ENCODE measurements at regions not wholly inside any gene's neighbourhood (a gene's known extent, or its start where the extent isn't known, plus 50 kb on each side); places are given as distances from the start of the nearest gene placed in this dataset.

DNA sequence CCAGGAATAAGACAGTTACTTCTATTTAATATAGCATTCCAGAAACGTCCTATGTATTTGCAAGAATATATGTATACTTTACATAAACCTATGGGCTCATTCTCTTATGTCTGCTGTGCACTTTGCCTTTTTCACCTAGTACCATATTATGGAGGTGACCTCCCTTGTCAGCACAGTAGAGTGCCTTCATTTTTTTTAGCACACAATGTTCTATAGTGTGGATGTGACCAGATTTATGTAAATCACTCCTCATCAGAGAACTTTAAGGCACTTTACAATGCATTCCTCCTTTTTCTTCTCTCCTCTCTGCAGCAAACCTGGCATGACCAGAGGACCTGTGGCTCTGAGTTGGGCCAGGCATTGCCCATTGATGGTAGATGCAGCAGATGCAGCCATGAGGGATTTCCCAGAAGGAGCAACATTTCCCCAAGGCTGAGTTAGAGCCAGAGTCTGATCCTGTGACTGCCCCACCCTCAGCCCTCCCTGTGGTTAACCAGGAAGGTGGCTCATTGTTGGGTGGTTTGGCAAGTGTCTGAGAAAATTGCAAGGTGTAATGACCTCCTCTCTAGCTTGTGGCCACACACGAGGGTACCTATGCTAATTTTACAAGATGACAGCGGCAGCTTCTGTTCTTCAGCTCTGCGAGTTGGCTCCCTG lies 76.5 kb upstream of the DLX2 start:
- peak; percentile 28 for DNase-seq
- Mint-ChIP-seq H3K4me1 (peaks cover 27% of the 10 kb centered on the region), H3K27me3 (peaks cover 3% of the 10 kb centered on the region), H3K27ac (peak overlapping the region; percentile 29), H3K4me3 (no peak overlapping the region), H3K9me3 (no peaks in the 10 kb centered on the region), H3K36me3 (ENCODE audit: low read depth) (no peaks in the 10 kb centered on the region)
- POLR2A ChIA-PET = no interaction called here
- CTCF ChIA-PET = interaction anchor here (1.1 to 5.9 kb wide), 2 partner anchors 284 to 287 kb away, joined by 4 to 30 read pairs; no protein-coding TSS in a partner anchor

DNA sequence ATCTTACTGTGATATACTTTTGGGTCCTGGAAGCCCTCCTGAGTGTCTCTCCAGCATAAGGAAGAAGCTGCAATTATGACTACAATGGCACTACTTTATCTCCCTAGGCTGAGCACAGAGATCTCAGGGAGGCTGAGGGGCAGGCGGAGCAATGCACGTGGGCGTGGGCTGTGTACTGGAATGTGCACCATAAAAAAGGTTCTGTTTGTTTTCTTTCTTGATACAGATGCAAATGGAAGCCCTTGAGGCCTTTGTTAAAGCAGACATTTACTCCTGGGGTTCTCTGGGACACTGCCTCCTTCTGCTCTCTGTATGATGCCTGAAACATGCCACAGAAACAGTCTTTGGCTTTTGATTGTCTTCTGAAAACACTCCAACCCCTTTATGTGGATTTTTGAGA lies 79.1 kb upstream of the DLX2 start:
- ChIA-PET CTCF (interaction anchor here (0.6 to 5.9 kb wide), 2 partner anchors 8 to 281 kb away, joined by 3 to 30 read pairs; no protein-coding TSS in a partner anchor), POLR2A (no interaction called here)
- H3K27ac Mint-ChIP-seq = no peak overlapping the region
- no peak for DNase-seq
- H3K4me1 Mint-ChIP-seq = peaks cover 27% of the 10 kb centered on the region
- peaks cover 11% of the 10 kb centered on the region for H3K9me3 Mint-ChIP-seq
- no peaks in the 10 kb centered on the region for H3K27me3 Mint-ChIP-seq
- H3K36me3 Mint-ChIP-seq (ENCODE audit: low read depth) = peaks cover 8% of the 10 kb centered on the region
- no peak overlapping the region for H3K4me3 Mint-ChIP-seq

DNA sequence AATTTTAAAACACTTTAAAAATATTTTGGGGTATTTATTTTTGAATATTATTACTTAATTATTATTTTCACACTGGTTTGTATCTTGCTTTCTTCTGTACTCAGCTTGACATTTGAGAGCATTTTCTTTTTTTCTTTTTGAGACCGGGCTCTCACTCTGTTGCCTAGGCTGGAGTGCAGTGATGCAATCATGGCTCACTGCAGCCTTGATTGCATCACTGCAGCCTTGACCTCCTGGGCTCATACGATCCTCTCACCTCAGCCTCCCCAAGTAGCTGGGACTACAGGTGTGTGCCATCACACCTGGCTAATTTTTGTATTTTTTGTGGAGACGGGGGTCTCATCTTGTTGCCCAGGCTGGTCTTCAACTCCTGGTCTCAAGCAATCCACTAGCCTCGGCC lies 79.9 kb upstream of the DLX2 start:
- POLR2A ChIA-PET = no interaction called here
- DNase-seq = no peak
- CTCF ChIA-PET = interaction anchor here (5.9 kb wide), 1 partner anchor 280 kb away, joined by 30 read pairs; no protein-coding TSS in a partner anchor
- no peaks in the 10 kb centered on the region for H3K27me3 Mint-ChIP-seq
- peaks cover 27% of the 10 kb centered on the region for H3K4me1 Mint-ChIP-seq
- peaks cover 8% of the 10 kb centered on the region for H3K36me3 Mint-ChIP-seq (ENCODE audit: low read depth)
- H3K9me3 Mint-ChIP-seq = peaks cover 11% of the 10 kb centered on the region
- no peak overlapping the region for H3K4me3 Mint-ChIP-seq
- H3K27ac Mint-ChIP-seq = no peak overlapping the region

DNA sequence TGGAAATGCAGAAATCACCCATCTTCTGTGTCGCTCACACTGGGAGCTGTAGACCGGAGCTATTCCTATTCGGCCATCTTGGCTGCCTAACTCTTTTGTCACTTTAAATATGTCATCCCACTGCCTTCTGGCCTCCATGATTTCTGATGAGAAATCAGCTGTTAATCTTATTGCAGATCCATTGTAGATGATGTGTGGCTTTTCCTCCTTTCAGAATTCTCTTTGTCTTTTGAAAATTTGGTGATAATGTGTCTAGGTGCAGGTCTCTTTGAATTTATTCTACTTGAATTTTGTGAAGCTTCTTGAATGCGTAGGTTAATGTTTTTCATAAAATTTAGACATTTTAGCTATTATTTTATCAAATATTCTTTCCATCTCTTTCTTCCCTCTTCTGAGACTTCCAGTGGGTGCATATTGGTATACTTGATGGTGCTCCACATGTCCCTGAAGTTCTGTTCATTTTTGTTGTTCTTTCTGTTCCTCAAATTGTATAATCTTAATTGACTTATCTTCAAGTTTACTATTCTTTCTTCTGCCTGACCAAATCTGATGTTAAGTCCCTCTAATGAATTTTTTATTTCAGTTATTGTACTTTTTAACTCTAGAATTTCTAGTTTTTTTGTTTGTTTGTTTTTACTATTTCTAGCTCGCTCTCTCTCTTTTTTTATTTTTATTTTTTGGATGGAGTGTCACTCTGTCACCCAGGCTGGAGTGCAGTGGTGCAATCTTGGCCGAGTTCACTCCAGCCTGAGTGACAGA lies 90.8 kb upstream of the DLX2 start:
- H3K4me3 Mint-ChIP-seq = no peak overlapping the region
- H3K27ac Mint-ChIP-seq = no peak overlapping the region
- DNase-seq = no peak
- H3K36me3 Mint-ChIP-seq (ENCODE audit: low read depth) = peaks cover 23% of the 10 kb centered on the region
- ChIA-PET CTCF (interaction anchor here (1.3 to 1.4 kb wide), 2 partner anchors 66 to 120 kb away, joined by 3 read pairs; no protein-coding TSS in a partner anchor), POLR2A (no interaction called here)
- H3K27me3 Mint-ChIP-seq = peaks cover 40% of the 10 kb centered on the region
- H3K4me1 Mint-ChIP-seq = peaks cover 20% of the 10 kb centered on the region
- H3K9me3 Mint-ChIP-seq = peaks cover 25% of the 10 kb centered on the region

DNA sequence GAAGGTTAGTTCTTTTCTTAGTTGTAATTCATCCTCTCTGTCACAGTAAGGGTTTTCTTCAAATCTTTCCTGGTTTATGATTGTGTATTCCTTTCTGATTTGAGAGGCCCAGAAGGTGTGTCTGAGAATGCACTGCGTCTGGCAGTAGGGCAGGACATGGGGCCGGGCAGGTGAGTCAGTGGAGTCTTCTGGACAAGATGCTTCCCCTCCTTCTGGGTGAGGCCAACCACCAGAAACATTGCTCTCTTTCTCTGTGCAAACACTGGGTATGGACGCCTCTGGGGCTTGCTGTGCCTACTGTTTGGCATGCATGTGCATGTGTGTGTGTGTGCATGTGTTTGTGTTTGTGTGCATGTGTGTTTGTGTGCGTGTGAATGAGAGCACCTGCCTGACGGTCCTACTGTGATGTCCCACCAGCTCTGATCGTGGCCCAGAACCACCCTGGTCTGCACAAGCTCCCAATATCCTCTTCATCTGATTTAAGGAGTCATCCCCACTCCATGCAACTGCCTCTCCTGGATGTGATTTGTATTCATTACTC lies 93.2 kb upstream of the DLX2 start:
- CTCF ChIA-PET = no interaction called here
- peaks cover 26% of the 10 kb centered on the region for H3K36me3 Mint-ChIP-seq (ENCODE audit: low read depth)
- no peak overlapping the region for H3K27ac Mint-ChIP-seq
- POLR2A ChIA-PET = no interaction called here
- H3K4me3 Mint-ChIP-seq = no peak overlapping the region
- no peak for DNase-seq
- peaks cover 44% of the 10 kb centered on the region for H3K27me3 Mint-ChIP-seq
- peaks cover 20% of the 10 kb centered on the region for H3K4me1 Mint-ChIP-seq
- peaks cover 31% of the 10 kb centered on the region for H3K9me3 Mint-ChIP-seq

DNA sequence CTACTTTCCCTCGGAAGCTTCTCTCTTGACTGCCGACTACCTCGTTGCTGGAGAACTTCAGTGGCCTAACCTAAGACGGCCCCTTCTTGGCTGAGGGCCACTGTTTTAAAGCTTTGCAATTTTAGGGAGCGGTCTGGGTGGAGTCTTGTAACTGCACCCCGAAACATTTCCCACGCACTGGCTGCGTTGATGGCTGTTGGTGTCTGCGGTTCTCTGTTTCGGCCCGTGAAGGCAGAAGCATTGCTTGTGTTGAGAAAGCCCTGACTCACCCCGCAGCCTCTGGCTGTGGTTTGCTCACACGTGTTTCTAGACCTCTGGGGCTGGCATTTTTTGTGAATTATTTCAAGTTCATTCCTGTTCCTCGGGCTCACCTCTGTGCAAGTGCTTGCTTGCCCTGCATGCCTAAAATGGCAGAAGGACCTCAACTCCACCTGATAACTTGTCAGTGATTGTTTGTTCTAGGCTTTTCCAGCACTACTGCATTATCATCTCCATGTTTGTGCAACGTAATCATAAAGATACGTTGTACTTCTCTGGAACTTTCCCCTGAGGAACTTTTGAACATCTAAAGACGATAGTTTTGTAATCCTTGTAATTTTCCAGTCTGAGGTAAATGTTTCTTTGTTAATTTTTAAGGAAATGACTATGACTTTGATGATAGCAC lies 94.2 kb upstream of the DLX2 start:
- peak; percentile 62 for DNase-seq
- peaks cover 48% of the 10 kb centered on the region for H3K27me3 Mint-ChIP-seq
- no peak overlapping the region for H3K4me3 Mint-ChIP-seq
- H3K27ac Mint-ChIP-seq = no peak overlapping the region
- peaks cover 26% of the 10 kb centered on the region for H3K36me3 Mint-ChIP-seq (ENCODE audit: low read depth)
- H3K4me1 Mint-ChIP-seq = peaks cover 20% of the 10 kb centered on the region
- POLR2A ChIA-PET = no interaction called here
- CTCF ChIA-PET = interaction anchor here (1.1 kb wide), 1 partner anchor 265 kb away, joined by 5 read pairs; no protein-coding TSS in a partner anchor
- H3K9me3 Mint-ChIP-seq = peaks cover 31% of the 10 kb centered on the region

DNA sequence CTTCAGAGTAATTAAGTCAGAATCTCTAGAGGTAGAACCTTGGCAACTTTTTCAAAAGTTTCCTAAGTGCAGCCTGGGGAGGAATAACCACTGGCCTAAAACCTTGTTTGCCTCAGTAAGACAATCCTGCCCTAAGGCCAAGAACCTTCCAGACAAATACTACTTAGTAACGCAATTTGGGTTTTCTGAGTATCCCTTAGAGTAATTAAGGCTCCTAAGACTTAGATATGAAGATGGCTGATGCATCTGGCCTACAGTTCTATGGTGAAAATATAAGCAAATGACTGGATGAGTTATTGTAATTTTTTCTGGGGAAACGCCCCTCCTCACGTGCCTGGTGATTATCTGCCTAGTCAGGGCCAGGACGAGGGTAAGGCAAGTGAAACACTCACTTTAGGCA lies 95.7 kb upstream of the DLX2 start:
- DNase-seq = no peak
- peaks cover 29% of the 10 kb centered on the region for H3K9me3 Mint-ChIP-seq
- peaks cover 23% of the 10 kb centered on the region for H3K36me3 Mint-ChIP-seq (ENCODE audit: low read depth)
- ChIA-PET CTCF (no interaction called here), POLR2A (no interaction called here)
- peaks cover 45% of the 10 kb centered on the region for H3K27me3 Mint-ChIP-seq
- no peak overlapping the region for H3K27ac Mint-ChIP-seq
- no peak overlapping the region for H3K4me3 Mint-ChIP-seq
- peaks cover 20% of the 10 kb centered on the region for H3K4me1 Mint-ChIP-seq

DNA sequence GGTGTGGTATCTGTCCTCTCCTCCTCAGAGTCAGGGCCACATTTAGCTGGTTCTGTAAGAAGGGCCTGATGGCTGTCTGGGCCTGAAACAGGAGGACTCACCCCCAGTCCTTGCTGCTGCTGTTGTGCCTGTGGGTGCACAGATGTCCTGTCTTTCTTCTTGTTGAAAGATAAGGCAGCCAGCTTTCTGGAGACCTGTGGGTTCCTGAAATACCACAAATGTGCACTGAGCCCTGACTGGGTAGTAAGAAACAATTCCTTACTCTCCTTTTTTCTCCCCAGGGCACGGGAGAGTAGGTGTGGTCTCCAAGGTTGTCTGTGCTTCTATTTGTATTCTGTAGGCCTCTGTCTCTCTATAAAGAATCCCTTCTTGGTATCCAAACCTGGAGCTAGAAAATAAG lies 96.2 kb upstream of the DLX2 start:
- peaks cover 25% of the 10 kb centered on the region for H3K9me3 Mint-ChIP-seq
- no peak for DNase-seq
- H3K4me1 Mint-ChIP-seq = peaks cover 20% of the 10 kb centered on the region
- H3K27ac Mint-ChIP-seq = no peak overlapping the region
- no peak overlapping the region for H3K4me3 Mint-ChIP-seq
- H3K36me3 Mint-ChIP-seq (ENCODE audit: low read depth) = peaks cover 19% of the 10 kb centered on the region
- H3K27me3 Mint-ChIP-seq = peaks cover 42% of the 10 kb centered on the region
- ChIA-PET POLR2A (no interaction called here), CTCF (interaction anchor here (1.0 kb wide), 1 partner anchor 267 kb away, joined by 4 read pairs; no protein-coding TSS in a partner anchor)

DNA sequence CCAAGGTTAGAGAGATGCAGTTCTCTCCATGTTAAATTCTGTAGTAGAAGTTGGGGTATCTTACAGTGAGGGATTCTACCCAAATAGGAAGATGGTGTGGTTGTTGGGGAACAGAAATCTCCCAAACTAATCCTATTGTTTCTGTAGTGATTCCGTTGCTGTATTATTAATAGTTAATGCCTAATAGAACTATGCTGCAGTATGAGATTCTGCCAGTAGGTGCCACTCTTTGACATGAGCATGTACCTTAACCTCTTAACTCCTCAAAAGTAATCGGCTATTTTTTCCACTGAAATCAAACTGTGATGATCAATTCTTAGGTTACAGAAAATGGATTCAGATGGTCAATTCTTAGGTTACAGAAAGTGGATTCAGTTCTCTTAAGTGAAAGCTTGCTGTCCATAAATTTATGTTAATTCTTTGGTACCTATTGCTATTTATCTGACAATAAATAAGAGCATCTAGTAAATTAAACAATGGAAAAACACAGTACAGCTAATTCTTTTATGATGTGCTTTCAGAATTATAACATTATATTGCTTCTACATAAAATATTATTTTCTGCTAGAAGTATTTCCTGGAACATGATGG lies 97.9 kb upstream of the DLX2 start:
- H3K36me3 Mint-ChIP-seq (ENCODE audit: low read depth) = peaks cover 6% of the 10 kb centered on the region
- no peak overlapping the region for H3K4me3 Mint-ChIP-seq
- ChIA-PET POLR2A (no interaction called here), CTCF (interaction anchor here (0.7 to 1.8 kb wide), 6 partner anchors 11 to 266 kb away, joined by 3 to 12 read pairs (median 4); no protein-coding TSS in a partner anchor)
- peaks cover 13% of the 10 kb centered on the region for H3K9me3 Mint-ChIP-seq
- H3K4me1 Mint-ChIP-seq = peaks cover 19% of the 10 kb centered on the region
- peaks cover 32% of the 10 kb centered on the region for H3K27me3 Mint-ChIP-seq
- H3K27ac Mint-ChIP-seq = no peak overlapping the region
- peak; percentile 24 for DNase-seq

DNA sequence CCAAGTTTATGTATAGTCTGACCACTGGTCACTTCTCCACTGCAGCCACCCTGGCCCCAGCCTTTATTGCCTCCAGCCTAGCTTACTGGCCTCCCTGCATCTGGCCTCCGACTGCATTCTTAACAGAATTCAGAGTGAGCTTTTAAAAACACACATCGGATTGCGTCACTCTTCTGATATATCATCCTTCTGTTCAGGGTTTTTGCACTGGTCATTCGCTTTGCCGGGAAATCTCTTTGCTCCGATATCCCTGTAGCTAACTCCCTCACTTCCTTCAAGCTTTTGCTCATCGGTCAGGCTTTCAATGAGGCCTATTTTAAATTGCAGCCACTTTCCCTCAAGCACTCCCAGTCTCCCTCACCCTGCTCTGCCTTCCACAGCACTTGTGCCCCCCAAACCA lies 101.6 kb upstream of the DLX2 start:
- DNase-seq = no peak
- CTCF ChIA-PET = interaction anchor here (1.1 to 2.5 kb wide), 2 partner anchors 237 to 257 kb away, joined by 3 to 18 read pairs; no protein-coding TSS in a partner anchor
- no peak overlapping the region for H3K4me3 Mint-ChIP-seq
- peaks cover 19% of the 10 kb centered on the region for H3K27me3 Mint-ChIP-seq
- POLR2A ChIA-PET = no interaction called here
- peaks cover 3% of the 10 kb centered on the region for H3K36me3 Mint-ChIP-seq (ENCODE audit: low read depth)
- peaks cover 5% of the 10 kb centered on the region for H3K9me3 Mint-ChIP-seq
- H3K27ac Mint-ChIP-seq = no peak overlapping the region
- H3K4me1 Mint-ChIP-seq = peaks cover 10% of the 10 kb centered on the region

DNA sequence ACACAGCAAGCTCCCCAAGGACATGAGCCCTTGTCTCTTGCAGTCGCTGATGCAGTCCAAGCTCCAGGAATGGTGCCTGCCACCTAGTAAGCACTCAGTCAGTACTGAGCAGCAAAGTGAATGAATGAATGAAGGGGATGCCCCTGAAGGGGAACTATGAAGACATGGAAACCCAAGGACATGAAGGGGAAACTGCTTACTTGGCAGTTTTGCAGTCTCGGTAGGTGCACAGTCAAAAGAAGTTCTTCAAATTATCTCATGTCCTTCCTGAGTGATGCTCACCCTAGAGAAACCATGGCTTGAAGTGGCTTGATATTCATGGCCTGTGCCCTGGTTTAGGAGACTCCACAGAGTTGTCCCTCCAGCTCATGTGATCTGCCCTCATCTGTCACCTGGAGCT lies 102.1 kb upstream of the DLX2 start:
- H3K9me3 Mint-ChIP-seq = peaks cover 5% of the 10 kb centered on the region
- ChIA-PET POLR2A (no interaction called here), CTCF (interaction anchor here (2.5 kb wide), 1 partner anchor 257 kb away, joined by 18 read pairs; no protein-coding TSS in a partner anchor)
- no peak overlapping the region for H3K4me3 Mint-ChIP-seq
- no peak for DNase-seq
- peaks cover 23% of the 10 kb centered on the region for H3K27me3 Mint-ChIP-seq
- peaks cover 13% of the 10 kb centered on the region for H3K4me1 Mint-ChIP-seq
- H3K27ac Mint-ChIP-seq = no peak overlapping the region
- peaks cover 7% of the 10 kb centered on the region for H3K36me3 Mint-ChIP-seq (ENCODE audit: low read depth)

DNA sequence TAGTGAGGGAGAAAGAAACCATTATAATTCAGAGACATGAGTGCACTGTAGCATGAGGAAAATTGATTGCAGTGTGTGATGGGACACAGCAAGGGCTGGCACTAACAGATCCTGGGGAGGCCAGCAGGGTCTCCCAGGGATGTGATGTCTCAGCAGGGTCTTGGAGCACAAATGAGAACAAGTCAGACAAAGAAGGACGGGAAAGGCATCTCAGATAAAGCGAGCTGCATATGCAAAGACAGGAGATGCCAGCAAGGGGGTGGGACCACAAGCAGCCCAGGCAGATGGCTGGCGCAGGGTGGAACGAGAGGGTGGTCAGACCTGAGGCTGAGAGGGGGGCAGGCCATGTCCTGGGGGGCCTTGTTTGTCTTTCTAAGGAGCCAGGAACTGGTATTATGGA lies 102.6 kb upstream of the DLX2 start:
- Mint-ChIP-seq H3K27ac (no peak overlapping the region), H3K4me3 (no peak overlapping the region), H3K4me1 (peaks cover 13% of the 10 kb centered on the region), H3K36me3 (ENCODE audit: low read depth) (peaks cover 3% of the 10 kb centered on the region), H3K9me3 (peaks cover under 1% of the 10 kb centered on the region), H3K27me3 (peaks cover 19% of the 10 kb centered on the region)
- DNase-seq = no peak
- ChIA-PET CTCF (interaction anchor here (2.5 kb wide), 1 partner anchor 256 kb away, joined by 18 read pairs; no protein-coding TSS in a partner anchor), POLR2A (no interaction called here)

Data from activated CD4-positive, alpha-beta memory T cell treated with anti-CD3 and anti-CD28 coated beads, Interleukin-2, amount 10 ng/mL, durations not matched to agents 7 days and 5 days (primary cell).